NCI-H1092 treated with DMSO at 0.1 percent for 48 hours (cell line): ENCODE measurements at regions not wholly inside any gene's neighbourhood (a gene's known extent, or its start where the extent isn't known, plus 50 kb on each side); places are given as distances from the start of the nearest gene placed in this dataset.
A peak's percentile ranks its signal among the peaks of the same experiment; 100 is the strongest.
"Not testable (repeated sequence)": the region's sequence is repeated elsewhere in the genome, so short reads cannot be mapped to it uniquely, and the experiment has no call there.

Source experiments
- DNase-seq: peaks from one replicate; lab custom pipeline; 2025; lab: John Stamatoyannopoulos, UW

- DNase-seq, result not testable (repeated sequence)
Observed at GRCh38 chr14:105734241-105734640, 207.9 kb downstream of the TMEM121 start.

GRCh38 chr14:105736331-105736730, 209.9 kb downstream of the TMEM121 start:
- not testable (repeated sequence) for DNase-seq

- no peak for DNase-seq
Observed at GRCh38 chr14:105737504-105738246, 211.3 kb downstream of the TMEM121 start.

DNA sequence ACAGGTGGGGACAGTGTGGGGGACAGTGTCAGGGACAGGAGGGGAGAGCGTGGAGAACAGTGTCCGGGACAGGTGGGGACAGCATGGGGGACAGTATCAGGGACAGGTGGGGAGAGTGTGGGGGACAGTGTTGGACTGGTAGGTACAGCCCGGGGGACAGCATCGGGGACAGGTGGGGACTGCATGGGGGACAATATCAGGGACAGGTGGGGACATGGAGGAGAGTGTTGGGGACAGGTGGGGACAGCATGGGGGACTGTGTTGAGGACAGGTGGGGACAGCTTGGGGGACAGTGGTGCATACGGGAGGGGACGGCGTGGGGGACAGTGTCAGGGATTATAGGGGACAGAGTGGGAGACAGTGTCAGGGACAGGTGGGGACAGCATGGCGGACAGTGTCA, 212.3 kb downstream of the TMEM121 start:
- no peak for DNase-seq

DNA sequence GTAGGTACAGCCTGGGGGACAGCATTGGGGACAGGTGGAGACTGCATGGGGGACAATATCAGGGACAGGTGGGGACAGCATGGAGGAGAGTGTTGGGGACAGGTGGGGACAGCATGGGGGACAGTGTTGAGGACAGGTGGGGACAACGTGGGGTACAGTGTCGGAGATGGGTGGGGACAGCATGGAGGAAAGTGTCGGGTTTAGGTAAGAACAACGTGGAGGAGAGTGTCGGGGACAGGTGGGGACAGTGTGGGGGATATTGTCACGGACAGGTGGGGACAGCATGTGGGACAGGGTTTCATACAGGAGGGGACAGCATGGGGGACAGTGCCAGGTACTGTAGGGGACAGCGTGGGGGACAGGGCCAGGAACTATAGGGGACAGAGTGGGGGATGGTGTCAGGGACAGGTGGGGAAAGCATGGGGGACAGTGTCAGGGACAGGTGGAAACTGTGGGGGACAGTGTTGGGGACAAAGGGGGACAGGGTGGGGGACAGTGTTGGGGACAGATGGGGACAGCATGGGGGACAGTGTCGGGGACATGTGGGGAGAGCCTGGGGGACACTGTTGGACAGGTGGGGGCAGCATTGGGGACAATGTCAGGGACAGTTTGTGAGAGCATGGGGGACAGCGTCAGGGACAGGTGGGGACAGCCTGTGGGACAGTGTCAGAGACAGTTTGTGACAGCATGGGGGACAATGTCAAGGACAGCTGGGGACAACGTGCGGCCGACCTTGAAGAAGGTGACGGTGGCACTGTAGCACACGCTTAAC, 213.1 kb downstream of the TMEM121 start:
- no peak for DNase-seq

DNA sequence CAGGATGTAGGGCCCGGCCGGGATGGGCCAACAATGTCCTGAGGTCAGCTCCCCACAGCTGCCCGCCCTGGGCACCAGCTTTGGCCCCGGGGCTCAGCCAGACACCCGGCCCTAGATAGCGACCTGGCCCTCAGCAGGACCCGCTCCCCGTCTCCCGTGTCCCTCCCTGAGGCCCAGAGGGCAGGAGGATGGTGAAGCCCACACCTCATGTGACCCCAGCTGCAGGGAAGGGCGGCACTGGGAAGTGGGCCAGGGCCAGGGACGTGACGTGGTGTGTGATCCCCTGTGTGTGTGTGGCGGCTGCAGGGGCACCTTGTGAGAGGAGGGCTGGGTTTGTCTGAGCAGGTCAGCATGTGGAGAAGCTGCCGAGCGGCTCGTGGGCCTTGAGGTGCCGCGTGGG, 213.9 kb downstream of the TMEM121 start:
- not testable (repeated sequence) for DNase-seq

GRCh38 chr14:105740961-105741360, 214.6 kb downstream of the TMEM121 start:
- not testable (repeated sequence) for DNase-seq

GRCh38 chr14:105741707-105742530, 215.5 kb downstream of the TMEM121 start:
- DNase-seq, result not testable (repeated sequence)

DNA sequence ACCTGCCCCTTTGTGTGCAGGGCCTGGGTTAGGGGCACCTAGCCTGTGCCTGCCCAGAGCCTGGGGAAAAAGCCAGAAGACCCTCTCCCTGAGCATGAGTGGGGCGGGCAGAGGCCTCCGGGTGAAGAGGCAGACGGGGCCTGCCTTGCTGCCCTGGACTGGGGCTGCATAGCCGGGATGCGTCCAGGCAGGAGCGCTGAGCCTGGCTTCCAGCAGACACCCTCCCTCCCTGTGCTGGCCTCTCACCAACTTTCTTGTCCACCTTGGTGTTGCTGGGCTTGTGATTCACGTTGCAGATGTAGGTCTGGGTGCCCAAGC, 216.1 kb downstream of the TMEM121 start:
- no peak for DNase-seq

DNA sequence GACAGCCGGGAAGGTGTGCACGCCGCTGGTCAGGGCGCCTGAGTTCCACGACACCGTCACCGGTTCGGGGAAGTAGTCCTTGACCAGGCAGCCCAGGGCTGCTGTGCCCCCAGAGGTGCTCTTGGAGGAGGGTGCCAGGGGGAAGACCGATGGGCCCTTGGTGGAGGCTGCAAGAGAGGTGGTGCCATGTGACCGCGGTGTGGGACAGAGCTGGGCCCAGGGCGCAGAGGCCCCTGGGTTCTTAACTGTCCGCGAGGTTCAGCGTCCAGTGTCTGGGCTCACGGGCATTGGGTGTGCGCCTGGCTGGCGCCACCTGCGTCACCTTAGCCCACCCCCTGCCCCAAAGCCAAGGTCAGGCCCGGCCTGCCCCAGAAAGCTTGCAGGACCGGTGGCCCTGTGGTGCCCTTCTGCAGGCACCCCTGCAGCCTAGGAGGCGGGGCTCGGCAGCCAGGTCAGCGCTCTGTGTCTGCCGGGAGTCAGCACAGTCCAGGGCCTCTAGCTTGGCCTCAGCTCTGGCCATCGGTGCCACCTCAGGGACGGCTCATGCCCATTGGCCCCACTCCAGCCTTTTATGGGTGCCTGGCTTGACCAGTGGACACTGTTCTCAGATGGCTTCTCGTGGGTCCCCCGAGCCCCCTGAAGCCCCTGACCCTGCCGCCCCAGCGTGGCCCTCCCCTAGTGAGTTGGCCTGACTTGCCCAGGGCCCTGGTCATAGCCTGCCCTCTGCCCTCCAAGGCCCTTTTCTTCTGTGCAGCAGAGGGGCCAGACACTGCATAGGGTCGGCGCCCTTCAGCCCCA, 216.7 kb downstream of the TMEM121 start:
- not testable (repeated sequence) for DNase-seq

GRCh38 chr14:105744213-105744787, 217.9 kb downstream of the TMEM121 start:
- not testable (repeated sequence) for DNase-seq

GRCh38 chr14:105745433-105746123, 219.2 kb downstream of the TMEM121 start:
- no peak for DNase-seq

- DNase-seq, result no peak
Observed at GRCh38 chr14:105746124-105746514, 219.7 kb downstream of the TMEM121 start.

- DNase-seq, result not testable (repeated sequence)
Observed at GRCh38 chr14:105746800-105747502, 220.6 kb downstream of the TMEM121 start.

DNA sequence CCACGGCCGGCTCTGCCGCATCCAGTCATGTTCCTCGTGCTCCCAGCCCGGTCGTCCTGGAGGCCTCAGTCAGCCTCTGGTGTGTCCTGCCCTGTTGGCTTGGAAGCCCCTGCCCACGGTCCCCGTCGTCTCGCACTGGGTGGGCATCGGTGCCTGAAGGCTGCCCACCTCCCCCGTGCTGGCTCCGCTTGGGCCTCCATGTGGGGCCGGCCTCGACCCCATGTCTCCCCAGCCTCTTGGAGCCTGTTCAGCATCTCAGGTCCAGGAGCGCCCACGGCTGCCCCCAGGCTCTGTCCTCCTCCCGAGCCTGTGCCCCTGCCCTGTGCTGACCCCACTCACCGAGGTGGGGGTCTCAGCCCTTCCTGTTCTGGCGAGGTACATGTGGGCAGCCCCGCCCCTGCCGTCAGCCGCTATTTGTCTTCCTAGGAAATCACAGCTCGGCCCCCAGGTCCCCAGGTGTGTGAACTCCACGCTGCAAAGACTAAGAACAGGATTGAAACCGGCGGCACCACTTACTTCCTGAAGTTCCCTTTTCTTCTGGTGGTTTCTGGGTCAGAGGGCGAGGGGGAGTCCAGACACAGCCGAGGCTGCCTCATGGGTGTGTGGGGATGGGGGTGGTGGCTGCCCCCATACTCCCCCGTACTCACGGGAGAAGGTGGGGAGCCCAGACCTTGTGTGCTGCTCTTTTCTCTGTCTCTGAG, 221.3 kb downstream of the TMEM121 start:
- DNase-seq, result not testable (repeated sequence)

DNA sequence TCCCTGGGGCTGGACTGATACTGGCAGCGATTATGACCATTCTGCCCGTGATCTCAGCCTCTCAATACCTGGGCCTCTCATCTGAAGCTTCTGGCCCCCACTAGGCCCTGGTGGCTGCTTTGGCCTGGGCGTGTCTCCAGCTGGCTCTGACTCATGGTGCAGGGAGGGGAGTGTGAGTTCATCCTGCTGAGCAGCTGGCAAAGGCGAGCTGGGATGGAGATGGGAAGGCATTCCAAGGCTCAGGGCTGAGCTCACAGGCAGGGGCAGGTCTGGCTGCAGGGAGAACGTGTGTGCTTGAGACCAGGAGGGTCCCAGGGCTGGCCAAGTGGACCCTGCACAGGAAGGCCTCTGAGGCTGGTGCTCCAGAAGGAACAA, 221.8 kb downstream of the TMEM121 start:
- peak; percentile 63 for DNase-seq

- DNase-seq, result not testable (repeated sequence)
Observed at GRCh38 chr14:105748710-105749109, 222.3 kb downstream of the TMEM121 start.

DNA sequence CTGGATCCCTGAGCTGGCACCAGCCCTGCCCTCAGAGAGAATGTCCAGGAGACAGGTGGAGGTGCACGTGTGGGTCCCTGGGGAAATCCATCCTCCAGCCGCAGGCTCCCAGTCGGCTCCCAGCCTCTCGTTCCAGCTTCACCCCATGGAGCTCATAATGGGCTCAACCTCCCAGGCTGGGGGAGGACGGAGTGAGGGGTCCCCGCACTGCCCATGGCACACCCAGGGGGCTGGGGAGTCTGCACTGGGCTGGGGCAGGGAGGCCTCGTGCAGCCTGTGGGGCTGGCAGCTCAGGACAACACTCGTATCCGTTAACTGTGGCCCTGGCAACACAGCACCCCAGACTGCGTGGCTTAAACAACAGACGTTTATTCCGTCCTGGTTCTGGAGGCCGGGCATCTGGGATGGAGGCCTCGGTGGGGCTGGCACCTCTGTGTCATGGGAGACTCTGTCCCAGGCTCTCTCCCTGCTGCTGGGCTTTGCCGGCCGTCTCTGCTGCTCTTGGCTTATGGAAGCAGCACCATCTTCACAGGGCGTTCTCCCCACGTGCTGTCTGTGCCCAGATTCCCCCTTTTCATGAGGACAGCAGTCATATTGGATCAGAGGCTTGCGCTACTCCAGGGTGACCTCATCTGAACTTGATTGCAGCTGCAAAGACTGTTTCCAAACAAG, 223.6 kb downstream of the TMEM121 start:
- DNase-seq, result not testable (repeated sequence)

- DNase-seq, result not testable (repeated sequence)
Observed at GRCh38 chr14:105751291-105751751, 224.9 kb downstream of the TMEM121 start.
